PC-9 (cell line): ENCODE measurements at regions not wholly inside any gene's neighbourhood (a gene's known extent, or its start where the extent isn't known, plus 50 kb on each side); places are given as distances from the start of the nearest gene placed in this dataset.

Experiments used
- EZH2 ChIP-seq: fragments of 200-600 bp; sonication (generic); IDR thresholded peaks from 2 replicates; pipeline ENCODE4 v1.8.0; 2017; ENCODE audit warnings: antibody characterized with exemption, low read depth
- TF ChIP-seq, protein P1 (sequence below): fragments of 200-600 bp; sonication (generic); conservative IDR thresholded peaks from 2 replicates; pipeline ENCODE4 v1.6.1; 2017; ENCODE audit warnings: mixed run types, antibody characterized with exemption, mild to moderate bottlenecking, moderate library complexity

DNA sequence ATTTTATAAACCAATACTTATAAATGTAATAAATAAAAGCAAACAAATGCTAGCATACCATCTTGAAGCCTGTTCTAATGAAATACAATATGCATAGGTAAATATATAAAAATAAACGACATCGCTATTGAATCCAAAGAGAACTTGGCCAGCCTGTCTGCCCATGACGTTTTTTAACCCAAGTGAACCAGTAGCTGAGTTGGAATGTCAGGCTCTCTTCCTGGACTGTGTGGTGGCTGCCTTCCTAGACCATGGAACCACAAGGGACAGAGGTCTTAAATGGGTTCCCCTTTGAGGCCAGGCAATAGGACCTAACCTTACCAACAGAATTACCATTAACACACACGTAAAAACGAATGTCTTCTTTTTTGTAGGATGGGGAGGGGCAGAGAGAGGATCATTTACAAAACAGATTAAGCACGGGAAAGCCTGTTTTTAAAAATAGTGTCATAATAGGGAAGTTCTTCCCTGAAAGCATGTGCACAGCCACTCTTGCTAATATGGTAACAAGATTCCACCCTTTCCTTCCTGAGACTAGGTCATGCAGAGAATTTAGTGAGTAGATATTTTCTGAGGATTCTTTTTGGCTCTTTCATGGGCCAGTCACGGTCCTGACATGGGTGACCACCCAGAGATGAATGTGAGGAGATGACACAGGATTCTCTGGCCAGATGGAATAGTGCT lies 69.4 kb upstream of the ACSL1 start:
- no peak for TF ChIP-seq EZH2
- TF ChIP-seq, protein P1, sequence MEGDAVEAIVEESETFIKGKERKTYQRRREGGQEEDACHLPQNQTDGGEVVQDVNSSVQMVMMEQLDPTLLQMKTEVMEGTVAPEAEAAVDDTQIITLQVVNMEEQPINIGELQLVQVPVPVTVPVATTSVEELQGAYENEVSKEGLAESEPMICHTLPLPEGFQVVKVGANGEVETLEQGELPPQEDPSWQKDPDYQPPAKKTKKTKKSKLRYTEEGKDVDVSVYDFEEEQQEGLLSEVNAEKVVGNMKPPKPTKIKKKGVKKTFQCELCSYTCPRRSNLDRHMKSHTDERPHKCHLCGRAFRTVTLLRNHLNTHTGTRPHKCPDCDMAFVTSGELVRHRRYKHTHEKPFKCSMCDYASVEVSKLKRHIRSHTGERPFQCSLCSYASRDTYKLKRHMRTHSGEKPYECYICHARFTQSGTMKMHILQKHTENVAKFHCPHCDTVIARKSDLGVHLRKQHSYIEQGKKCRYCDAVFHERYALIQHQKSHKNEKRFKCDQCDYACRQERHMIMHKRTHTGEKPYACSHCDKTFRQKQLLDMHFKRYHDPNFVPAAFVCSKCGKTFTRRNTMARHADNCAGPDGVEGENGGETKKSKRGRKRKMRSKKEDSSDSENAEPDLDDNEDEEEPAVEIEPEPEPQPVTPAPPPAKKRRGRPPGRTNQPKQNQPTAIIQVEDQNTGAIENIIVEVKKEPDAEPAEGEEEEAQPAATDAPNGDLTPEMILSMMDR: no peak
